HEK293 (cell line): ENCODE measurements at regions not wholly inside any gene's neighbourhood (a gene's known extent, or its start where the extent isn't known, plus 50 kb on each side); places are given as distances from the start of the nearest gene placed in this dataset.

Experiments
- CTCF ChIA-PET: fragments of 350-600 bp; formaldehyde crosslinking; extraction: SDS; loops from one replicate; lab custom pipeline; 2021; ENCODE audit warnings: antibody characterized with exemption; lab: Yijun Ruan, JAX
- POLR2A ChIA-PET: fragments of 300-600 bp; formaldehyde crosslinking; extraction: SDS; loops from one replicate; lab custom pipeline; 2020; ENCODE audit warnings: antibody characterized with exemption, inconsistent platforms; lab: Yijun Ruan, JAX
- H3K27ac ChIP-seq: fragments of 200-500 bp; sonication (Bioruptor generic); 2 replicates; pipeline ENCODE4 v1.5.1; 2014; ENCODE audit warnings: low read depth, low read length, control low read depth, inconsistent platforms; ENCODE audit errors: extremely low read depth
- H3K36me3 ChIP-seq, 2 experiments: fragments of 200-500 bp in 1 of 2; sonication (Bioruptor generic) in 1 of 2; 1 replicate in 1 of 2; 2 replicates in 1 of 2; pipeline ENCODE4 v1.5.1; 2014 to 2017; ENCODE audit warnings: inconsistent platforms in 2 of 2, low read length in 2 of 2; ENCODE audit not compliant: control insufficient read depth in 2 of 2, insufficient read depth in 1 of 2
- H3K4me1 ChIP-seq: fragments of 200-500 bp; sonication (Bioruptor generic); 2 replicates; pipeline ENCODE4 v1.5.1; 2014; ENCODE audit warnings: mild to moderate bottlenecking, low read length, inconsistent platforms; ENCODE audit not compliant: control insufficient read depth, insufficient read depth
- H3K4me3 ChIP-seq: 2 replicates; pipeline ENCODE4 v1.5.1; 2011; ENCODE audit warnings: low read depth, mild to moderate bottlenecking, control low read depth, low read length, moderate library complexity
- H3K9me3 ChIP-seq: fragments of 200-500 bp; sonication (Bioruptor generic); 2 replicates; pipeline ENCODE4 v1.5.1; 2014; ENCODE audit warnings: low read depth, low read length, inconsistent platforms; ENCODE audit not compliant: control insufficient read depth, insufficient read depth
- GLI4 ChIP-seq: fragments of 450-650 bp; formaldehyde crosslinking; IDR thresholded peaks from 2 replicates; pipeline ENCODE4 v1.5.1; 2016; ENCODE audit warnings: missing biosample characterization, missing genetic modification characterization
- HOXA7 ChIP-seq: sonication (generic); formaldehyde crosslinking; IDR thresholded peaks from 2 replicates; pipeline ENCODE4 v1.8.1; 2022; ENCODE audit warnings: missing genetic modification reagents, borderline replicate concordance
- ZNF2 ChIP-seq: fragments of 450-650 bp; formaldehyde crosslinking; IDR thresholded peaks from 2 replicates; pipeline ENCODE4 v1.5.1; 2016; ENCODE audit warnings: missing biosample characterization, missing genetic modification characterization
- ZNF239 ChIP-seq: fragments of 450-650 bp; formaldehyde crosslinking; IDR thresholded peaks from 2 replicates; pipeline ENCODE4 v1.5.1; 2016; ENCODE audit warnings: missing biosample characterization, missing genetic modification characterization
- ZNF423 ChIP-seq: fragments of 450-650 bp; formaldehyde crosslinking; IDR thresholded peaks from 2 replicates; pipeline ENCODE4 v1.5.1; 2016; ENCODE audit warnings: missing biosample characterization, missing genetic modification characterization
- ZNF624 ChIP-seq: fragments of 450-650 bp; formaldehyde crosslinking; IDR thresholded peaks from 2 replicates; pipeline ENCODE4 v1.5.1; 2017; ENCODE audit warnings: missing biosample characterization, missing genetic modification characterization
- ZNF654 ChIP-seq: fragments of 450-650 bp; formaldehyde crosslinking; IDR thresholded peaks from 2 replicates; pipeline ENCODE4 v1.5.1; 2016; ENCODE audit warnings: low read depth, missing biosample characterization, missing genetic modification characterization
- ZNF777 ChIP-seq: fragments of 450-650 bp; formaldehyde crosslinking; IDR thresholded peaks from 2 replicates; pipeline ENCODE4 v1.5.1; 2017; ENCODE audit warnings: missing biosample characterization, missing genetic modification characterization, borderline replicate concordance
- ZSCAN23 ChIP-seq: fragments of 450-650 bp; formaldehyde crosslinking; IDR thresholded peaks from 2 replicates; pipeline ENCODE4 v1.5.1; 2016; ENCODE audit warnings: missing biosample characterization, missing genetic modification characterization
- TF ChIP-seq, protein P1 (sequence below): fragments of 450-650 bp; formaldehyde crosslinking; conservative IDR thresholded peaks from 2 replicates; pipeline ENCODE4 v1.5.1; 2016; ENCODE audit warnings: low read depth, missing biosample characterization, missing genetic modification characterization
- TF ChIP-seq, protein P2 (sequence below): fragments of 450-650 bp; formaldehyde crosslinking; IDR thresholded peaks from 2 replicates; pipeline ENCODE4 v1.5.1; 2016; ENCODE audit warnings: missing biosample characterization, missing genetic modification characterization
- TF ChIP-seq, protein P3 (sequence below): fragments of 450-650 bp; formaldehyde crosslinking; IDR thresholded peaks from 2 replicates; pipeline ENCODE4 v1.5.1; 2016; ENCODE audit warnings: missing biosample characterization, missing genetic modification characterization, borderline replicate concordance

DNA sequence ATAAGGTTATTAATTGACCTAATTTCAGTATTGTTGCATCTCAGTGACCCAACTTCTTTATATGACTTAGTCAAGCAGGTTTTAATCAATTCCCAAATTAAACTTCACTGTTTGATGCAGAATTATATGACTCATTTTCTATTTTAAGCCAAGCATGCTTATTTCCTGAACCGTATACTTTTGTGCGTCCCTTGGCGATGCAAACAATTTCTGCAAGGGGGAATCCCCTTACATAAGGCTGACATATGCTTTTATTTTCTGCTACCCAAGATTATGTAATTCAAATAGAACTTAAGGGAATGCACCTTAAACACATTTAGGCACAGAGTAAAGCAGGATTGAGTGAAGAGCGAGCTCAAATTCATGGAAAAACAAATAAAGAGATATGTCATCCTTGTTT is 303.9 kb downstream of the PDCD6IP start (continued):
- TF ChIP-seq, protein P1, sequence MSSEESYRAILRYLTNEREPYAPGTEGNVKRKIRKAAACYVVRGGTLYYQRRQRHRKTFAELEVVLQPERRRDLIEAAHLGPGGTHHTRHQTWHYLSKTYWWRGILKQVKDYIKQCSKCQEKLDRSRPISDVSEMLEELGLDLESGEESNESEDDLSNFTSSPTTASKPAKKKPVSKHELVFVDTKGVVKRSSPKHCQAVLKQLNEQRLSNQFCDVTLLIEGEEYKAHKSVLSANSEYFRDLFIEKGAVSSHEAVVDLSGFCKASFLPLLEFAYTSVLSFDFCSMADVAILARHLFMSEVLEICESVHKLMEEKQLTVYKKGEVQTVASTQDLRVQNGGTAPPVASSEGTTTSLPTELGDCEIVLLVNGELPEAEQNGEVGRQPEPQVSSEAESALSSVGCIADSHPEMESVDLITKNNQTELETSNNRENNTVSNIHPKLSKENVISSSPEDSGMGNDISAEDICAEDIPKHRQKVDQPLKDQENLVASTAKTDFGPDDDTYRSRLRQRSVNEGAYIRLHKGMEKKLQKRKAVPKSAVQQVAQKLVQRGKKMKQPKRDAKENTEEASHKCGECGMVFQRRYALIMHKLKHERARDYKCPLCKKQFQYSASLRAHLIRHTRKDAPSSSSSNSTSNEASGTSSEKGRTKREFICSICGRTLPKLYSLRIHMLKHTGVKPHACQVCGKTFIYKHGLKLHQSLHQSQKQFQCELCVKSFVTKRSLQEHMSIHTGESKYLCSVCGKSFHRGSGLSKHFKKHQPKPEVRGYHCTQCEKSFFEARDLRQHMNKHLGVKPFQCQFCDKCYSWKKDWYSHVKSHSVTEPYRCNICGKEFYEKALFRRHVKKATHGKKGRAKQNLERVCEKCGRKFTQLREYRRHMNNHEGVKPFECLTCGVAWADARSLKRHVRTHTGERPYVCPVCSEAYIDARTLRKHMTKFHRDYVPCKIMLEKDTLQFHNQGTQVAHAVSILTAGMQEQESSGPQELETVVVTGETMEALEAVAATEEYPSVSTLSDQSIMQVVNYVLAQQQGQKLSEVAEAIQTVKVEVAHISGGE (tag by site-specific recombination): no peak
- no peak for TF ChIP-seq ZNF777 (tag by site-specific recombination)
- no peak for TF ChIP-seq ZNF239 (tag by site-specific recombination)
- TF ChIP-seq ZNF2: no peak
- no peak for TF ChIP-seq ZNF423 (tag by site-specific recombination)
- TF ChIP-seq GLI4 (tag by site-specific recombination): no peak
- TF ChIP-seq, protein P2, sequence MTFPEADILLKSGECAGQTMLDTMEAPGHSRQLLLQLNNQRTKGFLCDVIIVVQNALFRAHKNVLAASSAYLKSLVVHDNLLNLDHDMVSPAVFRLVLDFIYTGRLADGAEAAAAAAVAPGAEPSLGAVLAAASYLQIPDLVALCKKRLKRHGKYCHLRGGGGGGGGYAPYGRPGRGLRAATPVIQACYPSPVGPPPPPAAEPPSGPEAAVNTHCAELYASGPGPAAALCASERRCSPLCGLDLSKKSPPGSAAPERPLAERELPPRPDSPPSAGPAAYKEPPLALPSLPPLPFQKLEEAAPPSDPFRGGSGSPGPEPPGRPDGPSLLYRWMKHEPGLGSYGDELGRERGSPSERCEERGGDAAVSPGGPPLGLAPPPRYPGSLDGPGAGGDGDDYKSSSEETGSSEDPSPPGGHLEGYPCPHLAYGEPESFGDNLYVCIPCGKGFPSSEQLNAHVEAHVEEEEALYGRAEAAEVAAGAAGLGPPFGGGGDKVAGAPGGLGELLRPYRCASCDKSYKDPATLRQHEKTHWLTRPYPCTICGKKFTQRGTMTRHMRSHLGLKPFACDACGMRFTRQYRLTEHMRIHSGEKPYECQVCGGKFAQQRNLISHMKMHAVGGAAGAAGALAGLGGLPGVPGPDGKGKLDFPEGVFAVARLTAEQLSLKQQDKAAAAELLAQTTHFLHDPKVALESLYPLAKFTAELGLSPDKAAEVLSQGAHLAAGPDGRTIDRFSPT (tag by site-specific recombination): no peak
- no peak for TF ChIP-seq HOXA7 (CRISPR knock-in tag)

DNA sequence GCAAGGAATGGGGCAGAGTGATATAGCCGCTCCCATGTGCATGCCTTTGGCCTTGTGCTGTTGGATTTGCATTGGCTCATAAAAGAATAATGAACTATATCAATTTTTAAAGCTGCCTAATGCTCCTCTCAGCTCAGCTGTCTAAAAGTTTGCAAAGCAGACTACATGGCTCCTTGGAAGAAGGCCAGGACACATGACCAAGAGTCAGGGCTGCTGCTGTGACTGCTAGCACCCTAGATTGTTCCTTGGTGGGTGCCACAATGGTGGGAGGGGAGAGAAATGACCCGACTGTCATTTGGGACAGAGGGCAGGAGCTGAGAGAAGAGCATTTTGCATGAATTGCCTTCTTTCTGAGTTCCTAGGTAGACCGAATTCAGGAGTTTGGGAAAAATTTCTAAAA is 307.9 kb downstream of the PDCD6IP start:
- H3K27ac ChIP-seq: no peak overlapping the region
- no peaks in the 10 kb centered on the region for H3K36me3 ChIP-seq
- no peaks in the 10 kb centered on the region for H3K4me1 ChIP-seq
- CTCF ChIA-PET: interaction anchor here (0.7 to 1.4 kb wide), 5 partner anchors 13 to 578 kb away, joined by 3 read pairs; no protein-coding TSS in a partner anchor
- no peak overlapping the region for H3K4me3 ChIP-seq
- POLR2A ChIA-PET: no interaction called here
- no peak for TF ChIP-seq ZNF777 (tag by site-specific recombination)
- TF ChIP-seq, protein P3, sequence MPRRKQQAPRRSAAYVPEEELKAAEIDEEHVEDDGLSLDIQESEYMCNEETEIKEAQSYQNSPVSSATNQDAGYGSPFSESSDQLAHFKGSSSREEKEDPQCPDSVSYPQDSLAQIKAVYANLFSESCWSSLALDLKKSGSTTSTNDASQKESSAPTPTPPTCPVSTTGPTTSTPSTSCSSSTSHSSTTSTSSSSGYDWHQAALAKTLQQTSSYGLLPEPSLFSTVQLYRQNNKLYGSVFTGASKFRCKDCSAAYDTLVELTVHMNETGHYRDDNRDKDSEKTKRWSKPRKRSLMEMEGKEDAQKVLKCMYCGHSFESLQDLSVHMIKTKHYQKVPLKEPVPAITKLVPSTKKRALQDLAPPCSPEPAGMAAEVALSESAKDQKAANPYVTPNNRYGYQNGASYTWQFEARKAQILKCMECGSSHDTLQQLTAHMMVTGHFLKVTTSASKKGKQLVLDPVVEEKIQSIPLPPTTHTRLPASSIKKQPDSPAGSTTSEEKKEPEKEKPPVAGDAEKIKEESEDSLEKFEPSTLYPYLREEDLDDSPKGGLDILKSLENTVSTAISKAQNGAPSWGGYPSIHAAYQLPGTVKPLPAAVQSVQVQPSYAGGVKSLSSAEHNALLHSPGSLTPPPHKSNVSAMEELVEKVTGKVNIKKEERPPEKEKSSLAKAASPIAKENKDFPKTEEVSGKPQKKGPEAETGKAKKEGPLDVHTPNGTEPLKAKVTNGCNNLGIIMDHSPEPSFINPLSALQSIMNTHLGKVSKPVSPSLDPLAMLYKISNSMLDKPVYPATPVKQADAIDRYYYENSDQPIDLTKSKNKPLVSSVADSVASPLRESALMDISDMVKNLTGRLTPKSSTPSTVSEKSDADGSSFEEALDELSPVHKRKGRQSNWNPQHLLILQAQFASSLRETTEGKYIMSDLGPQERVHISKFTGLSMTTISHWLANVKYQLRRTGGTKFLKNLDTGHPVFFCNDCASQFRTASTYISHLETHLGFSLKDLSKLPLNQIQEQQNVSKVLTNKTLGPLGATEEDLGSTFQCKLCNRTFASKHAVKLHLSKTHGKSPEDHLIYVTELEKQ (tag by site-specific recombination): no peak
- no peak for TF ChIP-seq ZNF624
- TF ChIP-seq, all 188 proteins: peak for 0
- H3K9me3 ChIP-seq: no peaks in the 10 kb centered on the region

DNA sequence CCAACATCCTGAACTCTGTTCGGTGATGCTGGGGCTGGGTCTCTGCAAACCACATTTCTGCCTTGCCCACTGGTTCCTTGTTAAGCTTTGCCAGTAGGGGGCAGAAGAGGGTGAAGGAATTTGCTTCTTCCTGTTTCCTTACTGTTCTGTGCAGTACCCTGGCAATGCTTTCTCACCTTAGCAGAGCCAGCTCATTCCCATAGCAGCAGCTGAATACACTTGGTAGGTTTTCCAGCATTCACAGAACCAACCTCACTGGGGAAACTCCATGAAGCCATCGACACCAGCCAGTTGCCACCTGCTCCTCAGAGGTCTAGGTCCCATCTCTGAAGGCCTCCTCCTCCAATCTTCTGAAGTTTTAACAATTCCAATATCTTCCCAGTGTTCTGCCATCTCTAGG is 308.4 kb downstream of the PDCD6IP start:
- Histone ChIP-seq H3K27ac (no peak overlapping the region), H3K9me3 (no peaks in the 10 kb centered on the region), H3K4me3 (no peak overlapping the region), H3K4me1 (no peaks in the 10 kb centered on the region), H3K36me3 (no peaks in the 10 kb centered on the region)
- CTCF ChIA-PET: interaction anchor here (0.7 to 1.4 kb wide), 5 partner anchors 13 to 578 kb away, joined by 3 read pairs; no protein-coding TSS in a partner anchor
- TF ChIP-seq ZNF654 (tag by site-specific recombination) (peak; percentile 8; the same call in 1 of the 2 replicates), ZSCAN23 (tag by site-specific recombination) (no peak)
- POLR2A ChIA-PET: no interaction called here
